ENCODE measurements at regions not wholly inside any gene's neighbourhood (a gene's known extent, or its start where the extent isn't known, plus 50 kb on each side); places are given as distances from the start of the nearest gene placed in this dataset.

DNA sequence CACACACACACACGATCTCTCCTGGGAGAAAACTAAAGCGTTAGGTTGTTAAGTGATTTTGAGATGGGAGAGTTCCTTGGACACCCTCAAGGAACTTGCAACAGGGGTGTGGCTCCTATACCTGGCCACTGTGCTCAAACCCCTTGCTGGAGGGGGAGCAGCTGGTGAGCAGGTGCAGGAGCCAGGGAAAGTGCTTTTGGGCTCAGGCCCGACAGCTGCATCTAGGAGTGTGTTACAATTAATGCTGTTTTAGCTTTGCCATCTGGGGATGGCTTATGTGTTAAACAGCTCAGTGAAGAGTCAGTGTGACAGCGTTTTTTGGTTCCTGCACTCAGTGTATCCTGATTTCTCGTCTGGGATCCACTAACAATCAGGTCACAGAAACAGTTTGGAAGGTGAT lies 510.8 kb downstream of the TRIB2 start:
- Histone ChIP-seq H3K4me3 (ENCODE audit: control extremely low read depth in 1 of 5, extremely low read depth in 1 of 5, insufficient read depth in 1 of 5, low read depth in 2 of 5, low read length in 4 of 5) (no peak overlapping the region), H4K20me1 (ENCODE audit: control insufficient read depth, insufficient read depth, low read length, poor library complexity, severe bottlenecking) (no peaks in the 10 kb centered on the region), H3K36me3 (replicated peaks in 1 of 2; ENCODE audit: control extremely low read depth in 1 of 2, control insufficient read depth in 1 of 2, extremely low read depth in 1 of 2, insufficient read depth in 2 of 2, low read length in 1 of 2) (no peaks in the 10 kb centered on the region), H3K9me3 (ENCODE audit: control extremely low read depth in 1 of 3, control insufficient read depth in 2 of 3, insufficient read depth in 1 of 3, low read length in 2 of 3) (no peaks in the 10 kb centered on the region), H2AFZ (ENCODE audit: insufficient read depth, low read depth, low read length, poor library complexity, severe bottlenecking) (no peak overlapping the region), H3K4me1 (ENCODE audit: control insufficient read depth in 2 of 2, insufficient read depth in 2 of 2, low read length in 2 of 2) (no peaks in the 10 kb centered on the region), H3K4me2 (replicated peaks; ENCODE audit: low read depth, low read length, poor library complexity, severe bottlenecking) (no peak overlapping the region), H3K9ac (ENCODE audit: low read length) (no peak overlapping the region), H3K27ac (ENCODE audit: low read length in 2 of 2) (no peak overlapping the region), H3K27me3 (replicated peaks in 1 of 4; ENCODE audit: control extremely low read depth in 1 of 4, control insufficient read depth in 3 of 4, insufficient read depth in 4 of 4, low read length in 3 of 4) (no peaks in the 10 kb centered on the region), H3K79me2 (ENCODE audit: control insufficient read depth, insufficient read depth, low read length) (no peaks in the 10 kb centered on the region)
- intact Hi-C loops (cut with micrococcal nuclease) = no loop called here
- ChIA-PET POLR2A (no interaction called here), CTCF (no interaction called here)
- ATAC-seq (ENCODE audit: low read depth) (no peak), DNase-seq (no peak)
- Mint-ChIP-seq H3K9me3 (ENCODE audit: insufficient read depth) (no peaks in the 10 kb centered on the region), H3K27ac (no peak overlapping the region), H3K4me3 (no peak overlapping the region), H3K27me3 (peaks cover 5% of the 10 kb centered on the region), H3K4me1 (no peaks in the 10 kb centered on the region)
- TF ChIP-seq, protein P1, sequence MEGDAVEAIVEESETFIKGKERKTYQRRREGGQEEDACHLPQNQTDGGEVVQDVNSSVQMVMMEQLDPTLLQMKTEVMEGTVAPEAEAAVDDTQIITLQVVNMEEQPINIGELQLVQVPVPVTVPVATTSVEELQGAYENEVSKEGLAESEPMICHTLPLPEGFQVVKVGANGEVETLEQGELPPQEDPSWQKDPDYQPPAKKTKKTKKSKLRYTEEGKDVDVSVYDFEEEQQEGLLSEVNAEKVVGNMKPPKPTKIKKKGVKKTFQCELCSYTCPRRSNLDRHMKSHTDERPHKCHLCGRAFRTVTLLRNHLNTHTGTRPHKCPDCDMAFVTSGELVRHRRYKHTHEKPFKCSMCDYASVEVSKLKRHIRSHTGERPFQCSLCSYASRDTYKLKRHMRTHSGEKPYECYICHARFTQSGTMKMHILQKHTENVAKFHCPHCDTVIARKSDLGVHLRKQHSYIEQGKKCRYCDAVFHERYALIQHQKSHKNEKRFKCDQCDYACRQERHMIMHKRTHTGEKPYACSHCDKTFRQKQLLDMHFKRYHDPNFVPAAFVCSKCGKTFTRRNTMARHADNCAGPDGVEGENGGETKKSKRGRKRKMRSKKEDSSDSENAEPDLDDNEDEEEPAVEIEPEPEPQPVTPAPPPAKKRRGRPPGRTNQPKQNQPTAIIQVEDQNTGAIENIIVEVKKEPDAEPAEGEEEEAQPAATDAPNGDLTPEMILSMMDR (IDR thresholded peaks at IDR 0.05) = no peak
- no peak for TF ChIP-seq EZH2 (IDR thresholded peaks at IDR 0.05; ENCODE audit: borderline replicate concordance, insufficient read depth, low read depth, low read length, poor library complexity, severe bottlenecking)
- WGBS (ENCODE audit: insufficient coverage) = 61% methylated on average over 4 of the region's 5 CpGs

DNA sequence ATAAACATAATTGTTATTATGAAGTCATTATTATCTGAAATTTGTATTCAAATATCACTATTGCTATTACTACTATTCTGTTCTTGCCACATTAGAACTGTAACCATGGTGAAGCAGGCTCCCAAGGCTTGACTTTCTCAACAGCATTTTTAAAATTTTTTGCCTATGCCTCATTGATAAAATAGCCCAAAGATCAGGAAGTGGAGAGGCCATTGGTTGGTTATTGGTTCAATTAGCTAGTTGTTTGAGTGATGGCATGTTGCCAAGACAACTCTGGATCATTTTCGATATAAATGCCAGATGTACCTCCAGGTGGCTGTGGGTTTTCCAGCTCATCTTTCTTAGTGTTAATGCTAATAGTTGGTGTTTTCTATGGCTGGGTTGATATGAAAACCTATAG lies 513.5 kb downstream of the TRIB2 start:
- H3K27ac Mint-ChIP-seq = no peak overlapping the region
- no peak overlapping the region for H3K4me3 Mint-ChIP-seq
- Histone ChIP-seq H3K27me3 (replicated peaks in 1 of 4; ENCODE audit: control extremely low read depth in 1 of 4, control insufficient read depth in 3 of 4, insufficient read depth in 4 of 4, low read length in 3 of 4) (no peaks in the 10 kb centered on the region), H3K27ac (ENCODE audit: low read length in 2 of 2) (no peak overlapping the region), H3K9ac (ENCODE audit: low read length) (no peak overlapping the region), H3K9me3 (ENCODE audit: control extremely low read depth in 1 of 3, control insufficient read depth in 2 of 3, insufficient read depth in 1 of 3, low read length in 2 of 3) (no peaks in the 10 kb centered on the region), H3K79me2 (ENCODE audit: control insufficient read depth, insufficient read depth, low read length) (no peaks in the 10 kb centered on the region), H2AFZ (ENCODE audit: insufficient read depth, low read depth, low read length, poor library complexity, severe bottlenecking) (no peak overlapping the region), H3K4me3 (ENCODE audit: control extremely low read depth in 1 of 5, extremely low read depth in 1 of 5, insufficient read depth in 1 of 5, low read depth in 2 of 5, low read length in 4 of 5) (no peak overlapping the region), H3K4me1 (ENCODE audit: control insufficient read depth in 2 of 2, insufficient read depth in 2 of 2, low read length in 2 of 2) (no peaks in the 10 kb centered on the region), H4K20me1 (ENCODE audit: control insufficient read depth, insufficient read depth, low read length, poor library complexity, severe bottlenecking) (no peaks in the 10 kb centered on the region), H3K36me3 (replicated peaks in 1 of 2; ENCODE audit: control extremely low read depth in 1 of 2, control insufficient read depth in 1 of 2, extremely low read depth in 1 of 2, insufficient read depth in 2 of 2, low read length in 1 of 2) (no peaks in the 10 kb centered on the region), H3K4me2 (replicated peaks; ENCODE audit: low read depth, low read length, poor library complexity, severe bottlenecking) (no peak overlapping the region)
- ATAC-seq (ENCODE audit: low read depth) = no peak
- CTCF ChIA-PET = no interaction called here
- no peak for DNase-seq
- no peaks in the 10 kb centered on the region for H3K4me1 Mint-ChIP-seq
- POLR2A ChIA-PET = no interaction called here
- WGBS (ENCODE audit: insufficient coverage) = 80% methylated on average over 1 of the region's 1 CpG
- H3K27me3 Mint-ChIP-seq = peaks cover 5% of the 10 kb centered on the region
- intact Hi-C loops (cut with micrococcal nuclease) = no loop called here
- no peaks in the 10 kb centered on the region for H3K9me3 Mint-ChIP-seq (ENCODE audit: insufficient read depth)
- no peak for TF ChIP-seq EZH2 (IDR thresholded peaks at IDR 0.05; ENCODE audit: borderline replicate concordance, insufficient read depth, low read depth, low read length, poor library complexity, severe bottlenecking)
- TF ChIP-seq, protein P1 (IDR thresholded peaks at IDR 0.05) = no peak

All from B cell (primary cell).